GM21360 (cell line): ENCODE measurements at regions not wholly inside any gene's neighbourhood (a gene's known extent, or its start where the extent isn't known, plus 50 kb on each side); places are given as distances from the start of the nearest gene placed in this dataset.

Experiments
- ATAC-seq: cut with Tn5 transposase; IDR thresholded peaks from one replicate; pipeline ENCODE4 v1.9.1; 2021; ENCODE audit warnings: mild to moderate bottlenecking, moderate library complexity; ENCODE audit not compliant: unreplicated experiment

- ATAC-seq: no peak
Measured at GRCh38 chr2:150168595-150169236, 318.8 kb downstream of the RND3 start.

DNA sequence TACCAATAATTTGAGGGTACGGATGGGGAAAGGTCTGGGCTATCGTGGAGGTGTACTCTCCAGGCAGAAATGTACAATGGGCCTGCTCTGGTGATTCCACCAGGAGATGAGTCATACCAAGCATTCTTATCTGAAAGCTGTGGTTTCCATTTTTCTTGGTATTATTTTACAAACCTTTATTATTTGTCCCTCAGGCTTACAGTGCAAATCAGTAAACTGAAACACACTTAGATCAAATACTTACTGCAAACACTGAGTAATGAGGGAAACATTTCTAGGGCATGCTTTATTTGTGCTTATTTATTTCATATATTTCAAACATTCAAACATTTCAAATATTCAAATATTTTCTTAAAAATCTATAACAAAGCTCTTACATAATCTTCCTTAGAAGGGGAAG lies 319.8 kb downstream of the RND3 start:
- peak; percentile 99 for ATAC-seq

GRCh38 chr2:150166313-150167051 lies 321.0 kb downstream of the RND3 start:
- no peak for ATAC-seq

- ATAC-seq: no peak
Measured at GRCh38 chr2:150165988-150166312, 321.5 kb downstream of the RND3 start.

GRCh38 chr2:150165442-150165841 lies 322.0 kb downstream of the RND3 start:
- no peak for ATAC-seq

DNA sequence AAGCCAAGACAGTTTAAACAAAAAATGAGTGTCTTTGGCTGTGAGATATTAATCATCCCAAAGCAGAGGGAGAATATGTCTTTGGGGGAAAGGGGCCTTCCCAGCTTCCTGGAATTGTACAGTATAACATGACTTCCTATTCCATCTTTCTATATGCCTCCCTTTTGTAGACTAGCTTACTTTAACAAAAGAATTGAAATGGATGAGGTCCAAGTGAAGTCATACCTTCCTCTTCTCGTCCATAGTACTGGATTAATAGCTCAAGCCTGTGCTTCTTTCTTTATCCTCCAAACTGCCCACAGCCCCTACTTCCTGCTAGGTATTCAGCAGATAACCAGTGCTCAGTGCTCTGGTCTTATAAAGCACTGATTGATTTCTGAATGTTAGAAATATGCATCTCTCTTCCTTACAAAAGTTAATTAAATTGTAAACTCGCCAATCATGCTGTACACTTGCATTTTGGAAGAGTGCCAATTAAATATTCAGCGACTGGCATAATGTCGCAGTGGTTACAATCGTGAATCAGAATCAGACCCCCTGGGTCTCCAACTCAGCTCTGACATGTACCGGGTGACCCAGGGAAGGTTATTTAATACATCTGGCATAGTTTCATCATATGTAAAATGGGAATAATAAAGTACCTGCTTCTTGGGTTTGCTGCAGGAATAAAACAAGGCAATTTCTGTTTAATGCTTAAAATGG lies 325.1 kb downstream of the RND3 start:
- ATAC-seq: no peak

- ATAC-seq: no peak
Measured at GRCh38 chr2:150160058-150160457, 327.4 kb downstream of the RND3 start.

GRCh38 chr2:150159300-150159699 lies 328.2 kb downstream of the RND3 start:
- no peak for ATAC-seq

DNA sequence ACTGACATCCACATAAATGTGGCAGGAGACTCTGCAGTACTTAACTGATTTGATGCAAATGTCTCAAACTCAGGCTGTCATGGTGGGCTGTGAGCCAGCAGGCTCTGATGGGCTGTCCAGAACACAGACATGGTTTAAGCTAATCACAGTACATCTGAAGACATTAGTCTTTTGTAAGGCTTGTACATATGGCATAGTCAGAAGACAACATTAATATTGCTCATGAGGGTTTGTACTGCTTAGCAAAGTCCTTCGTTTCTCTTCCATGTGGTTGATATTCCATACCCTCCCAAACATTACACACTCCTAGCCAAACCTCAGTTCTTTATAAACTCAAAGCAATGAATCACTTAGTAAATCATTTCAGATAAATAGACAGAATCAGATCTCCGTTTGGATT lies 330.6 kb downstream of the RND3 start:
- ATAC-seq: no peak

GRCh38 chr2:150156415-150156814 lies 331.1 kb downstream of the RND3 start:
- no peak for ATAC-seq

DNA sequence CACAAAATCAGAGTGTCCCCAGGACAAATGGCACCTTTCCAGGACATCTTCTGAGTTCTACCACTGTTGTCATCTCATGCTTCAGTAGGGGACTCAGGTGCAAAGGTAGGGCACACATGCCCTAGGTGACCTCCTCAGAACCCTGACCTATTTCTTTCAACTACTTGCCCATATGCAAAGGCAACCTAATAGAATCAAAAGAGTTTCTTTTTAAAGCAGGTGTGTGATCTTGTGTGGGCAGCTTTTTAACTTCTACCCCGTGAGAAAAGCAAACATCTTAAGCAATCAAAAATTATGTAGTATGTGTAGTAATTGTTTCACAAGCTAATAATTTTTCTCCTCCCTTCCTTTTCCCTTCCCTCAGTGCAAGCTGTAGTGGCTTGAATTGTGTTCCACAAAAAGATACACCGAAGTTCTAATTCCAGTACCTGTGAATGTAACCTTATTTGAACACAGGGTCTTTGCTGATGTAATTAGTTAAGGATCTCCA lies 333.1 kb downstream of the RND3 start:
- ATAC-seq: no peak

- ATAC-seq: no peak
Measured at GRCh38 chr2:150153646-150154307, 333.7 kb downstream of the RND3 start.

- no peak for ATAC-seq
Measured at GRCh38 chr2:150152230-150152629, 335.2 kb downstream of the RND3 start.

- ATAC-seq: no peak
Measured at GRCh38 chr2:150150144-150150543, 337.3 kb downstream of the RND3 start.

DNA sequence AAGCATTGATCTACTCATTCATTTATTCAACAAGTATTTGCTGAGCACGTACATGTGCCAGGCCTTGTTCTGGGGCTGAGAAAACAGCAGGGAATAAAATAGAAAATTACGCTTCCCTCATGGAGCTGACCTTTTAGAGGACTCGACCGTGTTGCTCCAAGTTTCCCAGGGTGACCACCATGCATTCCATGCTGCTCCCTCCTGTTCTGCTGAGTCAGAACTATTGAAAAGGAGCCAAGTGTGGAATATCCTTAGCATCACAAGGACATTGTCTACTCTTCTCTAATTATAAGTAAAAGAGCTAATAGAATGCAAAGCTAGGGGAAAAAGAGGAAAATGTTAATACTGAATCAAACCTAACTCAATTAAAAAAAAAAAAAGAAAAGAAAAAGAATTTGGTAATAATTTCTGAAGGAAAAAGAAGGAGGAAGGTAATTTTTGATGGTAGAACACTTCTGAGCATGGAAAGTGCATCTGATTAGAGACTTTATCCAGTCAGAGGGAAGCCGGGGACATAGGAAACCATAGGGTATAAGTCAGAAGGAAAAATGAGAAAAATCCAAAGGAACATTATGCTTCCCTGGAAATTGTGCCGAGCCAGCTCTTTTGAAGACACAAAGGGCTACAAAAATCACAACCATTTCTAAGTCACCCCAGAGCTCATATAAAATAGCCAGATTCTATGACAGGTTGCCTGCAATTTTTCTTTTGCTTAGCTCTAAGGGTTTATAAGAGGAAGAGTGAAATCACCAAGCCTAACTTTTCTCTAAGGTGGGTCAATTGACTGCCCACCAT lies 339.4 kb downstream of the RND3 start:
- ATAC-seq: no peak

DNA sequence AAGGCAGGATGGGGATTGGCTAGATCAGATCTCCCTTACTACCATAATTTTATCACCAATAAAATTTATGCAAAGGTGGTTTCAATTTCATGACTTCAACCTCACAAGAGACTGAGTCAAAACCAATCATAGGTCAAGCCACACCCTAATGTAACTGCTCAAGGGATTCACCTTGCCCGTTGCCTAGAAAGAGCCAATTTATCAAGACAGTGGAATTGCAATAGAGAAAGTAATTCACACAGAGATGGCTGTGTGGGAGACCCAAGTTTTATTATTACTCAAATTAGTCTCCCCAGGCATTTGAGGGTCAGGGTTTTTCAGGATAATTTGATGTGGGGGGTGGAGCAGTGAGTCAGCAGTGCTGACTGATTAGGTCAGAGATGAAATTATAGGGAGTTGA lies 340.6 kb downstream of the RND3 start:
- ATAC-seq: no peak

DNA sequence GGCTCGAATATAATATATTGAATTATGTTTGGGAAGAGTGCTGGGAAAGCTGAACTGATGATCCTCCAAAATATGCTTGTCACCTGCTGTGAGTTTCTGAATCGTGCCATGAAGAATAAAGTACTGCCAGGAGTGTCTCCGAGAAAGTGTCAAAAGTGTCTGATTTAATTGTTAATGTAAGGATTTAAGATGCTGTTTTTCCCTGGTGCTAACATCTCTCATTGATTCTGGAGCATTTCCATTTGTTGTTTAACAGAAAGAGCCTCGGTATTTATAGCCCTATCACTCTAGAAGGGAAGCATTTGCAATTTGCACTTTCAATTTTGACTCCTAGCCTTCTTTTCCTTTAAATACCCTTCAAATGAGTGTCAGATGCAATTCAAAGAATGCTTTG lies 342.2 kb downstream of the RND3 start:
- no peak for ATAC-seq

- no peak for ATAC-seq
Measured at GRCh38 chr2:150144546-150145298, 342.7 kb downstream of the RND3 start.

GRCh38 chr2:150143087-150143536 lies 344.4 kb downstream of the RND3 start:
- ATAC-seq: no peak

GRCh38 chr2:150142561-150142960 lies 344.9 kb downstream of the RND3 start:
- no peak for ATAC-seq
